Testis (tissue), 2 donors: ENCODE measurements at regions not wholly inside any gene's neighbourhood (a gene's known extent, or its start where the extent isn't known, plus 50 kb on each side); places are given as distances from the start of the nearest gene placed in this dataset.

Experiments used
- DNase-seq: peaks from one replicate; pipeline ENCODE4 v3.0.0-alpha.2; 2019
- H3K27ac ChIP-seq, 2 donors: fragments of 200-600 bp; sonication (generic); one replicate each; pipeline ENCODE4 v1.5.1; 2019
- H3K27me3 ChIP-seq: fragments of 200-600 bp; sonication (generic); one replicate; pipeline ENCODE4 v1.5.1; 2019
- H3K36me3 ChIP-seq: fragments of 200-600 bp; sonication (generic); one replicate; pipeline ENCODE4 v1.5.1; 2017; ENCODE audit warnings: low read depth; ENCODE audit errors: missing control alignments
- H3K4me1 ChIP-seq: fragments of 200-600 bp; sonication (generic); one replicate; pipeline ENCODE4 v1.5.1; 2019
- H3K4me3 ChIP-seq, 2 donors: fragments of 200-600 bp; sonication (generic); one replicate each; pipeline ENCODE4 v1.5.1; 2017 to 2019
- H3K9me3 ChIP-seq: fragments of 200-600 bp; sonication (generic); one replicate; pipeline ENCODE4 v1.5.1; 2017
- CTCF ChIP-seq, 3 experiments: fragments of 450-650 bp in 2 of 3; fragments of 200-600 bp in 1 of 3; sonication (generic) in 1 of 3; IDR thresholded peaks; one replicate each; pipeline ENCODE4 v1.5.1; 2016 to 2019; ENCODE audit warnings: antibody characterized with exemption in 3 of 3, mild to moderate bottlenecking in 2 of 3, moderate library complexity in 1 of 3
- POLR2A ChIP-seq: fragments of 450-650 bp; IDR thresholded peaks from one replicate; pipeline ENCODE4 v1.6.1; 2017; ENCODE audit warnings: antibody characterized with exemption, mild to moderate bottlenecking, moderate library complexity
- WGBS, 2 donors: methylation state at CpG; one replicate each; pipeline ENCODE4 v1.1.5; 2018; 5-methylcytosine and 5-hydroxymethylcytosine counted together
- intact Hi-C: fragments of 100-400 bp; cut with DNase I; formaldehyde crosslinking; loops from one replicate; pipeline ENCODE4 v1.15.1; 2023; ENCODE audit warnings: low total_unique reads

- Histone ChIP-seq H3K27ac (no peak overlapping the region), H3K27me3 (no peaks in the 10 kb centered on the region), H3K4me1 (no peaks in the 10 kb centered on the region), H3K9me3 (no peaks in the 10 kb centered on the region), H3K4me3 (no peak overlapping the region), H3K36me3 (no peaks in the 10 kb centered on the region)
- TF ChIP-seq CTCF (IDR thresholded peaks at IDR 0.05) (no peak), POLR2A (no peak)
- intact Hi-C loops, result no loop called here
- no peak for DNase-seq
- WGBS, 2 donors, result 80 to 83% methylated on average over 2 of the region's 2 CpGs
Observed at GRCh38 chr1:189783456-189783855, 694.2 kb downstream of the BRINP3 start.

GRCh38 chr1:189786761-189787160 is 690.9 kb downstream of the BRINP3 start:
- H3K36me3 ChIP-seq, result no peaks in the 10 kb centered on the region
- no peaks in the 10 kb centered on the region for H3K27me3 ChIP-seq
- H3K9me3 ChIP-seq, result no peaks in the 10 kb centered on the region
- no peak overlapping the region for H3K27ac ChIP-seq
- no peak for DNase-seq
- no peak overlapping the region for H3K4me3 ChIP-seq
- 38 to 47% methylated on average over 5 of the region's 5 CpGs for WGBS, 2 donors
- TF ChIP-seq POLR2A, result no peak
- no peak for TF ChIP-seq CTCF (IDR thresholded peaks at IDR 0.05)
- H3K4me1 ChIP-seq, result no peaks in the 10 kb centered on the region
- intact Hi-C loops, result no loop called here

- peak; percentile 64 for DNase-seq
- intact Hi-C loops, result no loop called here
- no peak for TF ChIP-seq POLR2A
- no peak for TF ChIP-seq CTCF (IDR thresholded peaks at IDR 0.05)
- Histone ChIP-seq H3K27me3 (no peaks in the 10 kb centered on the region), H3K4me1 (no peaks in the 10 kb centered on the region), H3K27ac (no peak overlapping the region), H3K4me3 (peak overlapping the region in 1 of 2 donors; percentile 5), H3K36me3 (no peaks in the 10 kb centered on the region), H3K9me3 (no peaks in the 10 kb centered on the region)
- WGBS, 2 donors, result 47 to 48% methylated on average over 9 of the region's 9 CpGs
Observed at GRCh38 chr1:189787201-189787600, 690.5 kb downstream of the BRINP3 start.

GRCh38 chr1:189790335-189790734 is 687.3 kb downstream of the BRINP3 start:
- Histone ChIP-seq H3K27ac (no peak overlapping the region), H3K27me3 (no peaks in the 10 kb centered on the region), H3K36me3 (no peaks in the 10 kb centered on the region), H3K4me3 (no peak overlapping the region), H3K9me3 (no peaks in the 10 kb centered on the region), H3K4me1 (no peaks in the 10 kb centered on the region)
- DNase-seq, result no peak
- no peak for TF ChIP-seq CTCF (IDR thresholded peaks at IDR 0.05)
- no peak for TF ChIP-seq POLR2A
- intact Hi-C loops, result no loop called here
- 85 to 86% methylated on average over 2 of the region's 2 CpGs for WGBS, 2 donors

- 40 to 46% methylated on average over 2 of the region's 3 CpGs for WGBS, 2 donors
- no peaks in the 10 kb centered on the region for H3K27me3 ChIP-seq
- intact Hi-C loops, result no loop called here
- H3K4me3 ChIP-seq, result no peak overlapping the region
- H3K36me3 ChIP-seq, result no peaks in the 10 kb centered on the region
- no peak for DNase-seq
- no peaks in the 10 kb centered on the region for H3K4me1 ChIP-seq
- H3K27ac ChIP-seq, result no peak overlapping the region
- H3K9me3 ChIP-seq, result no peaks in the 10 kb centered on the region
- TF ChIP-seq CTCF (IDR thresholded peaks at IDR 0.05), result no peak
- no peak for TF ChIP-seq POLR2A
Observed at GRCh38 chr1:189803364-189803763, 674.3 kb downstream of the BRINP3 start.
